WTC11 (cell line): ENCODE measurements at regions not wholly inside any gene's neighbourhood (a gene's known extent, or its start where the extent isn't known, plus 50 kb on each side); places are given as distances from the start of the nearest gene placed in this dataset.

Source experiments
- ATAC-seq: fragments of 200-7000 bp; cut with Tn5 transposase; 2 replicates; pipeline ENCODE4 v1.10.0; 2021; ENCODE audit warnings: mild to moderate bottlenecking, moderate library complexity
- CTCF ChIA-PET: fragments of 300-600 bp; sonication (Branson Sonifier 250); formaldehyde crosslinking; loops from one replicate; lab custom pipeline; 2021; ENCODE audit warnings: antibody characterized with exemption; lab: Charles Lee
- POLR2A ChIA-PET: fragments of 350-600 bp; sonication (Branson Sonifier 250); formaldehyde crosslinking; loops from one replicate; lab custom pipeline; 2021; ENCODE audit warnings: antibody characterized with exemption; lab: Charles Lee
- DNase-seq: peaks from one replicate; pipeline ENCODE4 v3.0.0; 2021; ENCODE audit warnings: low spot score
- H3K27ac Mint-ChIP-seq: 2 replicates; pipeline ENCODE4 v1.8.0; 2021; ENCODE audit warnings: mixed read lengths
- H3K27me3 Mint-ChIP-seq: 2 replicates; pipeline ENCODE4 v1.8.0; 2021; ENCODE audit warnings: low read depth, mild to moderate bottlenecking, moderate library complexity, mixed read lengths
- H3K36me3 Mint-ChIP-seq: 2 replicates; pipeline ENCODE4 v1.8.0; 2021; ENCODE audit warnings: mixed read lengths
- H3K4me1 Mint-ChIP-seq: 2 replicates; pipeline ENCODE4 v1.8.0; 2022; ENCODE audit warnings: mixed read lengths
- H3K4me3 Mint-ChIP-seq: 2 replicates; pipeline ENCODE4 v1.8.0; 2021; ENCODE audit warnings: mild to moderate bottlenecking, moderate library complexity, mixed read lengths
- H3K9me3 Mint-ChIP-seq: 2 replicates; pipeline ENCODE4 v1.8.0; 2021; ENCODE audit warnings: mixed read lengths
- CBFB ChIP-seq: sonication (generic); formaldehyde crosslinking; IDR thresholded peaks from 2 replicates; pipeline ENCODE4 v1.8.1; 2022; ENCODE audit warnings: mild to moderate bottlenecking, low read depth, missing genetic modification reagents
- EMX1 ChIP-seq: fragments of 250-450 bp; sonication (Bioruptor Pico); IDR thresholded peaks from 2 replicates; pipeline ENCODE4 v1.8.0; 2021; ENCODE audit warnings: mild to moderate bottlenecking
- FOXP1 ChIP-seq: sonication (generic); formaldehyde crosslinking; IDR thresholded peaks from 2 replicates; pipeline ENCODE4 v1.8.0; 2022; ENCODE audit warnings: missing genetic modification reagents, mild to moderate bottlenecking, moderate library complexity, borderline replicate concordance
- GTF2I ChIP-seq: fragments of 250-450 bp; sonication (Bioruptor Pico); conservative IDR thresholded peaks from 2 replicates; pipeline ENCODE4 v1.4.0; 2021; ENCODE audit warnings: mild to moderate bottlenecking
- HMGA2 ChIP-seq: fragments of 250-450 bp; sonication (Bioruptor Pico); IDR thresholded peaks from 2 replicates; pipeline ENCODE4 v1.4.0; 2021; ENCODE audit warnings: mild to moderate bottlenecking, moderate library complexity
- SMAD3 ChIP-seq: sonication (generic); formaldehyde crosslinking; IDR thresholded peaks from 2 replicates; pipeline ENCODE4 v1.8.0; 2022; ENCODE audit warnings: missing genetic modification reagents, mild to moderate bottlenecking, borderline replicate concordance
- SOX15 ChIP-seq: fragments of 250-450 bp; sonication (Bioruptor Pico); IDR thresholded peaks from 2 replicates; pipeline ENCODE4 v1.9.0; 2021; ENCODE audit warnings: mild to moderate bottlenecking
- TP53 ChIP-seq: sonication (generic); formaldehyde crosslinking; IDR thresholded peaks from 2 replicates; pipeline ENCODE4 v1.8.1; 2023; ENCODE audit warnings: mild to moderate bottlenecking, missing genetic modification reagents
- ZBTB21 ChIP-seq: sonication (generic); formaldehyde crosslinking; IDR thresholded peaks from 2 replicates; pipeline ENCODE4 v1.8.1; 2023; ENCODE audit warnings: mild to moderate bottlenecking, missing genetic modification reagents, borderline replicate concordance
- ZNF121 ChIP-seq: sonication (generic); formaldehyde crosslinking; IDR thresholded peaks from 2 replicates; pipeline ENCODE4 v1.8.0; 2023; ENCODE audit warnings: missing genetic modification reagents
- ZNF232 ChIP-seq: sonication (generic); formaldehyde crosslinking; IDR thresholded peaks from 2 replicates; pipeline ENCODE4 v1.8.0; 2022; ENCODE audit warnings: mild to moderate bottlenecking, missing genetic modification reagents
- ZNF396 ChIP-seq: fragments of 250-450 bp; sonication (Bioruptor Pico); IDR thresholded peaks from 2 replicates; pipeline ENCODE4 v1.8.0; 2021; ENCODE audit warnings: mild to moderate bottlenecking, moderate library complexity, borderline replicate concordance
- ZNF671 ChIP-seq: fragments of 250-450 bp; sonication (Bioruptor Pico); IDR thresholded peaks from 2 replicates; pipeline ENCODE4 v1.8.0; 2021; ENCODE audit warnings: mild to moderate bottlenecking
- TF ChIP-seq, protein P1 (sequence below): sonication (generic); formaldehyde crosslinking; IDR thresholded peaks from 2 replicates; pipeline ENCODE4 v1.8.1; 2023; ENCODE audit warnings: mild to moderate bottlenecking, missing genetic modification reagents, moderate library complexity
- TF ChIP-seq, protein P2 (sequence below): sonication (generic); formaldehyde crosslinking; IDR thresholded peaks from 2 replicates; pipeline ENCODE4 v1.8.0; 2023; ENCODE audit warnings: missing genetic modification reagents, mild to moderate bottlenecking, borderline replicate concordance
- TF ChIP-seq, protein P3 (sequence below): fragments of 250-450 bp; sonication (Bioruptor Pico); IDR thresholded peaks from 2 replicates; pipeline ENCODE4 v1.9.0; 2021; ENCODE audit warnings: mild to moderate bottlenecking
- TF ChIP-seq, protein P4 (sequence below): fragments of 250-450 bp; sonication (Bioruptor Pico); conservative IDR thresholded peaks from 2 replicates; pipeline ENCODE4 v1.9.0; 2021; ENCODE audit warnings: mild to moderate bottlenecking
- TF ChIP-seq, protein P5 (sequence below): sonication (generic); formaldehyde crosslinking; IDR thresholded peaks from 2 replicates; pipeline ENCODE4 v1.8.1; 2023; ENCODE audit warnings: mild to moderate bottlenecking, missing genetic modification reagents, borderline replicate concordance
- TF ChIP-seq, protein P6 (sequence below): sonication (generic); formaldehyde crosslinking; IDR thresholded peaks from 2 replicates; pipeline ENCODE4 v1.8.1; 2023; ENCODE audit warnings: mild to moderate bottlenecking, missing genetic modification reagents
- TF ChIP-seq, protein P7 (sequence below): sonication (generic); formaldehyde crosslinking; IDR thresholded peaks from 2 replicates; pipeline ENCODE4 v1.8.0; 2022; ENCODE audit warnings: mild to moderate bottlenecking, missing genetic modification reagents

DNA sequence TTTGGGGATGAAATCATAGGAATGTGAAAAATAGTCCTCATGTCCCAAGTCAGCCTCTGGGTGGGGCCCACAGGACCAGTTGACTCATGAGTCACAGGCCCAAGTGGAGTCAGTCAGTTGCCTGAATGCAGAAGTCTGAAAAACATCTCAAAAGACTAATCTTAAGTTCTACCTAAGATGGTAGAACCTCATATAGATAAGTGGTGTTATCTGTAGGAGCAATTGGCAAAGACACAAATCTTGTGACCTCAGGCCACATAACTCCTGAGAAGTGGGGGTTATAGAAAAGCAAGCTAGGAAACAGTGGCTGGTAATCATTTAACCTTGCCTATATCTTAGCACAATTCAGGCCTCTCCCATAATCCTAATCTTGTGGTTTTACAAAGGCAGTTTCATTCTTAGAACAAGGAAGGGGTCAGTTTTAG, 257.1 kb upstream of the SPOPL start (continued):
- TF ChIP-seq, protein P1, sequence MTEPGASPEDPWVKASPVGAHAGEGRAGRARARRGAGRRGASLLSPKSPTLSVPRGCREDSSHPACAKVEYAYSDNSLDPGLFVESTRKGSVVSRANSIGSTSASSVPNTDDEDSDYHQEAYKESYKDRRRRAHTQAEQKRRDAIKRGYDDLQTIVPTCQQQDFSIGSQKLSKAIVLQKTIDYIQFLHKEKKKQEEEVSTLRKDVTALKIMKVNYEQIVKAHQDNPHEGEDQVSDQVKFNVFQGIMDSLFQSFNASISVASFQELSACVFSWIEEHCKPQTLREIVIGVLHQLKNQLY (CRISPR knock-in tag), result no peak
- TF ChIP-seq ZNF232 (CRISPR knock-in tag) (no peak), FOXP1 (CRISPR knock-in tag) (no peak)
- TF ChIP-seq, protein P2, sequence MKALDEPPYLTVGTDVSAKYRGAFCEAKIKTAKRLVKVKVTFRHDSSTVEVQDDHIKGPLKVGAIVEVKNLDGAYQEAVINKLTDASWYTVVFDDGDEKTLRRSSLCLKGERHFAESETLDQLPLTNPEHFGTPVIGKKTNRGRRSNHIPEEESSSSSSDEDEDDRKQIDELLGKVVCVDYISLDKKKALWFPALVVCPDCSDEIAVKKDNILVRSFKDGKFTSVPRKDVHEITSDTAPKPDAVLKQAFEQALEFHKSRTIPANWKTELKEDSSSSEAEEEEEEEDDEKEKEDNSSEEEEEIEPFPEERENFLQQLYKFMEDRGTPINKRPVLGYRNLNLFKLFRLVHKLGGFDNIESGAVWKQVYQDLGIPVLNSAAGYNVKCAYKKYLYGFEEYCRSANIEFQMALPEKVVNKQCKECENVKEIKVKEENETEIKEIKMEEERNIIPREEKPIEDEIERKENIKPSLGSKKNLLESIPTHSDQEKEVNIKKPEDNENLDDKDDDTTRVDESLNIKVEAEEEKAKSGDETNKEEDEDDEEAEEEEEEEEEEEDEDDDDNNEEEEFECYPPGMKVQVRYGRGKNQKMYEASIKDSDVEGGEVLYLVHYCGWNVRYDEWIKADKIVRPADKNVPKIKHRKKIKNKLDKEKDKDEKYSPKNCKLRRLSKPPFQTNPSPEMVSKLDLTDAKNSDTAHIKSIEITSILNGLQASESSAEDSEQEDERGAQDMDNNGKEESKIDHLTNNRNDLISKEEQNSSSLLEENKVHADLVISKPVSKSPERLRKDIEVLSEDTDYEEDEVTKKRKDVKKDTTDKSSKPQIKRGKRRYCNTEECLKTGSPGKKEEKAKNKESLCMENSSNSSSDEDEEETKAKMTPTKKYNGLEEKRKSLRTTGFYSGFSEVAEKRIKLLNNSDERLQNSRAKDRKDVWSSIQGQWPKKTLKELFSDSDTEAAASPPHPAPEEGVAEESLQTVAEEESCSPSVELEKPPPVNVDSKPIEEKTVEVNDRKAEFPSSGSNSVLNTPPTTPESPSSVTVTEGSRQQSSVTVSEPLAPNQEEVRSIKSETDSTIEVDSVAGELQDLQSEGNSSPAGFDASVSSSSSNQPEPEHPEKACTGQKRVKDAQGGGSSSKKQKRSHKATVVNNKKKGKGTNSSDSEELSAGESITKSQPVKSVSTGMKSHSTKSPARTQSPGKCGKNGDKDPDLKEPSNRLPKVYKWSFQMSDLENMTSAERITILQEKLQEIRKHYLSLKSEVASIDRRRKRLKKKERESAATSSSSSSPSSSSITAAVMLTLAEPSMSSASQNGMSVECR (CRISPR knock-in tag), result no peak
- TF ChIP-seq, all 79 proteins: peak for 0

DNA sequence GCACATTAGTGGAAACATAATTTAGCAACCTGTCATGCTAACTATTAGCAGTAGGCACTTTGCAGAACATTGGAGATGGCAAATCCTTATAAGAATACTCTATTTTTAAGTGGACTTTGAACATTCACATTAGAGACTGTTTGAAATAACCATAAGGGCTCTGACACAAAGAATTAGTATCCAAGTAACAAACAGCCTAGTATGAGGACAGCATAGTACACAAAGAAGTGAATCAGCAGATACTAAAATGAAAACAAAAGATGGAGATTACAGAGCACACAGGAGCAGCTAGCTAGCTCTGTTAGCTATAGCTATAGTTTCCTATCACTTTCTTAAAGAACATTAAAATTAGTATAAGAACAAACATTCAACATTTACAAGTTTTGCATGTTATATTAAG, 256.3 kb upstream of the SPOPL start:
- ATAC-seq, result no peak
- TF ChIP-seq HMGA2 (CRISPR knock-in tag), result no peak
- no peak for TF ChIP-seq ZBTB21 (CRISPR knock-in tag)
- TF ChIP-seq EMX1 (CRISPR knock-in tag), result no peak
- no peak for TF ChIP-seq TP53 (CRISPR knock-in tag)
- no peak for TF ChIP-seq SOX15 (CRISPR knock-in tag)
- TF ChIP-seq, protein P3, sequence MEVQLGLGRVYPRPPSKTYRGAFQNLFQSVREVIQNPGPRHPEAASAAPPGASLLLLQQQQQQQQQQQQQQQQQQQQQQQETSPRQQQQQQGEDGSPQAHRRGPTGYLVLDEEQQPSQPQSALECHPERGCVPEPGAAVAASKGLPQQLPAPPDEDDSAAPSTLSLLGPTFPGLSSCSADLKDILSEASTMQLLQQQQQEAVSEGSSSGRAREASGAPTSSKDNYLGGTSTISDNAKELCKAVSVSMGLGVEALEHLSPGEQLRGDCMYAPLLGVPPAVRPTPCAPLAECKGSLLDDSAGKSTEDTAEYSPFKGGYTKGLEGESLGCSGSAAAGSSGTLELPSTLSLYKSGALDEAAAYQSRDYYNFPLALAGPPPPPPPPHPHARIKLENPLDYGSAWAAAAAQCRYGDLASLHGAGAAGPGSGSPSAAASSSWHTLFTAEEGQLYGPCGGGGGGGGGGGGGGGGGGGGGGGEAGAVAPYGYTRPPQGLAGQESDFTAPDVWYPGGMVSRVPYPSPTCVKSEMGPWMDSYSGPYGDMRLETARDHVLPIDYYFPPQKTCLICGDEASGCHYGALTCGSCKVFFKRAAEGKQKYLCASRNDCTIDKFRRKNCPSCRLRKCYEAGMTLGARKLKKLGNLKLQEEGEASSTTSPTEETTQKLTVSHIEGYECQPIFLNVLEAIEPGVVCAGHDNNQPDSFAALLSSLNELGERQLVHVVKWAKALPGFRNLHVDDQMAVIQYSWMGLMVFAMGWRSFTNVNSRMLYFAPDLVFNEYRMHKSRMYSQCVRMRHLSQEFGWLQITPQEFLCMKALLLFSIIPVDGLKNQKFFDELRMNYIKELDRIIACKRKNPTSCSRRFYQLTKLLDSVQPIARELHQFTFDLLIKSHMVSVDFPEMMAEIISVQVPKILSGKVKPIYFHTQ (CRISPR knock-in tag), result no peak
- TF ChIP-seq, protein P4, sequence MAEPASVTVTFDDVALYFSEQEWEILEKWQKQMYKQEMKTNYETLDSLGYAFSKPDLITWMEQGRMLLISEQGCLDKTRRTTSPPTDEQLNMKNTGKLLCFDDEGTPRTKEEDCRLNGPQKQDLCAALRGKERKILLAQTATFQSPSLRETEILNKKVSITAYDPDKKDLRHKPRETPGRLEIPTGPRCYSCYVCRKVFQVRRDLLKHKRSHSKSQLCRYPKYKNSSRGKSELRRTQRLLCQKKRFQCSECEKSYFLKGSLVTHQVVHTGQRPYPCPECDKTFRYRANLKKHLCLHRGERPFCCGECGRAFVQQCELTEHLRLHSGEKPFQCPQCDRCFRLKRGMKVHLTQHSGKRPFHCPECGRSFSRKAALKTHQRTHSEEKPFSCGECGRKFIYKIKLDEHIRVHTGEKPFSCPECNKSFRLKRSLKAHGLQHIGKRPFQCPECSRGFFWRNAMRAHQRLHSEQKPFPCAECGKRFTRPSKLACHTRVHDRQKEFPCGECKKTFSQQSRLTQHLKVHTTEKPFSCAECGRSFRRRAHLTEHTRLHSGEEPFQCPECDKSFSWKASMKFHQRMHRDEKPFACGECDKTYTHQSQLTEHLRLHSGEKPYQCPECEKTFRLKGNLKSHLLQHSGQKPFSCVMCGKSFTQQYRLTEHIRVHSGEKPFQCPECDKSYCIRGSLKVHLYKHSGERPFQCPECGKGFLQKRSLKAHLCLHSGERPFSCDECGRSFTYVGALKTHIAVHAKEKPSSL (CRISPR knock-in tag), result no peak
- no peak for TF ChIP-seq ZNF671
- no peak for TF ChIP-seq ZNF396 (CRISPR knock-in tag)
- TF ChIP-seq, protein P5, sequence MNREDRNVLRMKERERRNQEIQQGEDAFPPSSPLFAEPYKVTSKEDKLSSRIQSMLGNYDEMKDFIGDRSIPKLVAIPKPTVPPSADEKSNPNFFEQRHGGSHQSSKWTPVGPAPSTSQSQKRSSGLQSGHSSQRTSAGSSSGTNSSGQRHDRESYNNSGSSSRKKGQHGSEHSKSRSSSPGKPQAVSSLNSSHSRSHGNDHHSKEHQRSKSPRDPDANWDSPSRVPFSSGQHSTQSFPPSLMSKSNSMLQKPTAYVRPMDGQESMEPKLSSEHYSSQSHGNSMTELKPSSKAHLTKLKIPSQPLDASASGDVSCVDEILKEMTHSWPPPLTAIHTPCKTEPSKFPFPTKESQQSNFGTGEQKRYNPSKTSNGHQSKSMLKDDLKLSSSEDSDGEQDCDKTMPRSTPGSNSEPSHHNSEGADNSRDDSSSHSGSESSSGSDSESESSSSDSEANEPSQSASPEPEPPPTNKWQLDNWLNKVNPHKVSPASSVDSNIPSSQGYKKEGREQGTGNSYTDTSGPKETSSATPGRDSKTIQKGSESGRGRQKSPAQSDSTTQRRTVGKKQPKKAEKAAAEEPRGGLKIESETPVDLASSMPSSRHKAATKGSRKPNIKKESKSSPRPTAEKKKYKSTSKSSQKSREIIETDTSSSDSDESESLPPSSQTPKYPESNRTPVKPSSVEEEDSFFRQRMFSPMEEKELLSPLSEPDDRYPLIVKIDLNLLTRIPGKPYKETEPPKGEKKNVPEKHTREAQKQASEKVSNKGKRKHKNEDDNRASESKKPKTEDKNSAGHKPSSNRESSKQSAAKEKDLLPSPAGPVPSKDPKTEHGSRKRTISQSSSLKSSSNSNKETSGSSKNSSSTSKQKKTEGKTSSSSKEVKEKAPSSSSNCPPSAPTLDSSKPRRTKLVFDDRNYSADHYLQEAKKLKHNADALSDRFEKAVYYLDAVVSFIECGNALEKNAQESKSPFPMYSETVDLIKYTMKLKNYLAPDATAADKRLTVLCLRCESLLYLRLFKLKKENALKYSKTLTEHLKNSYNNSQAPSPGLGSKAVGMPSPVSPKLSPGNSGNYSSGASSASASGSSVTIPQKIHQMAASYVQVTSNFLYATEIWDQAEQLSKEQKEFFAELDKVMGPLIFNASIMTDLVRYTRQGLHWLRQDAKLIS (CRISPR knock-in tag), result no peak
- TF ChIP-seq, protein P6, sequence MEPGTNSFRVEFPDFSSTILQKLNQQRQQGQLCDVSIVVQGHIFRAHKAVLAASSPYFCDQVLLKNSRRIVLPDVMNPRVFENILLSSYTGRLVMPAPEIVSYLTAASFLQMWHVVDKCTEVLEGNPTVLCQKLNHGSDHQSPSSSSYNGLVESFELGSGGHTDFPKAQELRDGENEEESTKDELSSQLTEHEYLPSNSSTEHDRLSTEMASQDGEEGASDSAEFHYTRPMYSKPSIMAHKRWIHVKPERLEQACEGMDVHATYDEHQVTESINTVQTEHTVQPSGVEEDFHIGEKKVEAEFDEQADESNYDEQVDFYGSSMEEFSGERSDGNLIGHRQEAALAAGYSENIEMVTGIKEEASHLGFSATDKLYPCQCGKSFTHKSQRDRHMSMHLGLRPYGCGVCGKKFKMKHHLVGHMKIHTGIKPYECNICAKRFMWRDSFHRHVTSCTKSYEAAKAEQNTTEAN (CRISPR knock-in tag), result no peak
- no peak for TF ChIP-seq CBFB (CRISPR knock-in tag)
- no peak for TF ChIP-seq ZNF121
- TF ChIP-seq, protein P7, sequence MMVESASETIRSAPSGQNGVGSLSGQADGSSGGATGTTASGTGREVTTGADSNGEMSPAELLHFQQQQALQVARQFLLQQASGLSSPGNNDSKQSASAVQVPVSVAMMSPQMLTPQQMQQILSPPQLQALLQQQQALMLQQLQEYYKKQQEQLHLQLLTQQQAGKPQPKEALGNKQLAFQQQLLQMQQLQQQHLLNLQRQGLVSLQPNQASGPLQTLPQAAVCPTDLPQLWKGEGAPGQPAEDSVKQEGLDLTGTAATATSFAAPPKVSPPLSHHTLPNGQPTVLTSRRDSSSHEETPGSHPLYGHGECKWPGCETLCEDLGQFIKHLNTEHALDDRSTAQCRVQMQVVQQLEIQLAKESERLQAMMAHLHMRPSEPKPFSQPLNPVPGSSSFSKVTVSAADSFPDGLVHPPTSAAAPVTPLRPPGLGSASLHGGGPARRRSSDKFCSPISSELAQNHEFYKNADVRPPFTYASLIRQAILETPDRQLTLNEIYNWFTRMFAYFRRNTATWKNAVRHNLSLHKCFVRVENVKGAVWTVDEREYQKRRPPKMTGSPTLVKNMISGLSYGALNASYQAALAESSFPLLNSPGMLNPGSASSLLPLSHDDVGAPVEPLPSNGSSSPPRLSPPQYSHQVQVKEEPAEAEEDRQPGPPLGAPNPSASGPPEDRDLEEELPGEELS (CRISPR knock-in tag), result no peak
- no peak for TF ChIP-seq SMAD3 (CRISPR knock-in tag)
- TF ChIP-seq GTF2I, result no peak

More for the DNA sequence above, 256.3 kb upstream of the SPOPL start:
- no peaks in the 10 kb centered on the region for H3K27me3 Mint-ChIP-seq
- H3K9me3 Mint-ChIP-seq, result no peaks in the 10 kb centered on the region; the same call in 1 of the 2 replicates
- H3K4me1 Mint-ChIP-seq, result peaks cover 11% of the 10 kb centered on the region
- H3K4me3 Mint-ChIP-seq, result no peak overlapping the region
- ChIA-PET CTCF (no interaction called here), POLR2A (no interaction called here)
- DNase-seq, result no peak
- H3K36me3 Mint-ChIP-seq, result no peaks in the 10 kb centered on the region
- no peak overlapping the region for H3K27ac Mint-ChIP-seq
